Right atrium auricular region (tissue), 2 donors: ENCODE measurements at regions not wholly inside any gene's neighbourhood (a gene's known extent, or its start where the extent isn't known, plus 50 kb on each side); places are given as distances from the start of the nearest gene placed in this dataset.

Experiments used
- DNase-seq: peaks from one replicate; pipeline ENCODE4 v3.0.0-alpha.2; 2019; ENCODE audit warnings: low spot score
- H3K27ac ChIP-seq, 2 donors: fragments of 200-600 bp; sonication (generic); 1 replicate in 1 of 2; 2 replicates in 1 of 2; pipeline ENCODE4 v1.5.1; 2016 to 2019
- H3K27me3 ChIP-seq, 2 donors: fragments of 200-600 bp; sonication (generic); one replicate each; pipeline versions ENCODE4 v1.5.1 to v1.6.0; 2017 to 2019
- H3K36me3 ChIP-seq: fragments of 200-600 bp; sonication (generic); one replicate; pipeline ENCODE4 v1.5.1; 2016
- H3K4me1 ChIP-seq, 2 donors: fragments of 200-600 bp; sonication (generic); one replicate each; pipeline versions ENCODE4 v1.5.1 to v1.6.0; 2017 to 2019
- H3K4me3 ChIP-seq, 2 donors: fragments of 200-600 bp; sonication (generic); 1 replicate in 1 of 2; 2 replicates in 1 of 2; pipeline ENCODE4 v1.5.1; 2017 to 2019; ENCODE audit warnings: mild to moderate bottlenecking in 1 of 2, moderate library complexity in 1 of 2
- H3K9me3 ChIP-seq, 2 donors: fragments of 200-600 bp; sonication (generic); one replicate each; pipeline ENCODE4 v1.5.1; 2019
- CTCF ChIP-seq, 2 donors: fragments of 200-600 bp; sonication (generic); IDR thresholded peaks; one replicate each; pipeline ENCODE4 v1.5.1; 2019; ENCODE audit warnings: antibody characterized with exemption in 2 of 2

- TF ChIP-seq CTCF (IDR thresholded peaks at IDR 0.05), result no peak
- no peak overlapping the region for H3K4me3 ChIP-seq
- H3K27ac ChIP-seq, result no peak overlapping the region
- no peak for DNase-seq
- H3K27me3 ChIP-seq, result no peaks in the 10 kb centered on the region
- H3K4me1 ChIP-seq, result no peaks in the 10 kb centered on the region
- no peaks in the 10 kb centered on the region for H3K36me3 ChIP-seq
- H3K9me3 ChIP-seq, result no peaks in the 10 kb centered on the region
These were observed 437.7 kb downstream of the SI start for GRCh38 chr3:164640591-164640990.

GRCh38 chr3:164620956-164621355 is 457.3 kb downstream of the SI start:
- Histone ChIP-seq H3K36me3 (no peaks in the 10 kb centered on the region), H3K27ac (no peak overlapping the region), H3K4me3 (no peak overlapping the region), H3K27me3 (no peaks in the 10 kb centered on the region), H3K9me3 (no peaks in the 10 kb centered on the region), H3K4me1 (no peaks in the 10 kb centered on the region)
- no peak for TF ChIP-seq CTCF (IDR thresholded peaks at IDR 0.05)
- DNase-seq, result no peak

- DNase-seq, result no peak
- H3K36me3 ChIP-seq, result no peaks in the 10 kb centered on the region
- no peak overlapping the region for H3K27ac ChIP-seq
- H3K4me1 ChIP-seq, result no peaks in the 10 kb centered on the region
- no peak for TF ChIP-seq CTCF (IDR thresholded peaks at IDR 0.05)
- H3K4me3 ChIP-seq, result no peak overlapping the region
- H3K9me3 ChIP-seq, result no peaks in the 10 kb centered on the region
- no peaks in the 10 kb centered on the region for H3K27me3 ChIP-seq
These were observed 457.9 kb downstream of the SI start for GRCh38 chr3:164620423-164620822.

GRCh38 chr3:164612751-164613150 is 465.5 kb downstream of the SI start:
- no peak for DNase-seq
- no peak for TF ChIP-seq CTCF (IDR thresholded peaks at IDR 0.05)

GRCh38 chr3:164608554-164609276 is 469.6 kb downstream of the SI start:
- no peaks in the 10 kb centered on the region for H3K9me3 ChIP-seq
- H3K27ac ChIP-seq, result no peak overlapping the region
- H3K36me3 ChIP-seq, result no peaks in the 10 kb centered on the region
- no peaks in the 10 kb centered on the region for H3K27me3 ChIP-seq
- H3K4me1 ChIP-seq, result no peaks in the 10 kb centered on the region
- no peak overlapping the region for H3K4me3 ChIP-seq
- no peak for DNase-seq
- TF ChIP-seq CTCF (IDR thresholded peaks at IDR 0.05), result no peak

More at GRCh38 chr3:164612751-164613150, 465.5 kb downstream of the SI start:
- Histone ChIP-seq H3K4me3 (no peak overlapping the region), H3K27me3 (no peaks in the 10 kb centered on the region), H3K36me3 (no peaks in the 10 kb centered on the region), H3K9me3 (no peaks in the 10 kb centered on the region), H3K4me1 (no peaks in the 10 kb centered on the region), H3K27ac (no peak overlapping the region)

GRCh38 chr3:164604687-164605086 is 473.6 kb downstream of the SI start:
- H3K27ac ChIP-seq, result no peak overlapping the region
- no peak for TF ChIP-seq CTCF (IDR thresholded peaks at IDR 0.05)
- no peaks in the 10 kb centered on the region for H3K4me1 ChIP-seq
- H3K9me3 ChIP-seq, result no peaks in the 10 kb centered on the region
- no peak overlapping the region for H3K4me3 ChIP-seq
- H3K36me3 ChIP-seq, result no peaks in the 10 kb centered on the region
- no peak for DNase-seq
- H3K27me3 ChIP-seq, result no peaks in the 10 kb centered on the region
